ENCODE measurements at regions not wholly inside any gene's neighbourhood (a gene's known extent, or its start where the extent isn't known, plus 50 kb on each side); places are given as distances from the start of the nearest gene placed in this dataset.
"Not testable (repeated sequence)": the region's sequence is repeated elsewhere in the genome, so short reads cannot be mapped to it uniquely, and the experiment has no call there.

DNA sequence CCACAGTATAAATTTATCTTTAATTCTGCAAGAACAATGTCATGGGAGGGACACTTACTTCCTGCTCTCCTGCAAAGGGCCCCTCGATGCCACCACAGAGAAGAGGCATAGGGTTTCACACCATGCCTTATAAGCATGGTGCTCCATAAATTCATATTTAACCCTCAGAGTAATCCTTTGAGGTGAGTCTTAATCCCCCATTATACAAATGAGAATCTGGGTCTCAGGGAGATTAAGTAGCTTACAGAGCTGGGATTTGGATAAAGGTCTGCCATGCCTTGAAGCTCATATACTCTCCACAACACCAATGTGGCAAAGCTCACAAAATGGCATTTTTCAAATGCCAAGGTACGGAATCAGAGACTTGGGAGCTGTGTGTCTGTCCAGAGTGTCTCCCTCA is 268.5 kb upstream of the CCL2 start:
- DNase-seq (ENCODE audit: low read depth in 2 of 3, low spot score in 2 of 3) = no peak

DNA sequence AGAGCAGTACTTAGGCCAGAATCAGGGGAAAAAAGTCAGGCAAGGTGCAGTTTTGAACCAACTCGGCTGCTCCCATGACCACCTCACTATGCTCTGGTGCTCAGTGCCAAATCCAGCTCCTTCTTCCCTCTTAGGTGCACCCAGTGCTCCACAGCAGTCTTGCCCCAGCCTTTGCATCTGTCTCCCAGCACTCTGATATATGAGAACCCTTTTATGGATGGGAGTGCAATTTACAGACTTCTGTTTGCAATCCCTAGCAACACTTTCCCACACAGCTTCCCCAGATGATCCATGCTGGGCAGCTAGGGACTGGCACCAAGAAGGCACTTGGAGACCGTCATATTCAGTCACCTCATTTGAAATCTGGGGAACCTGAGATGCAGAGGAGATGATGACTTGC is 267.9 kb upstream of the CCL2 start:
- DNase-seq (ENCODE audit: low read depth in 2 of 3, low spot score in 2 of 3) = no peak

DNA sequence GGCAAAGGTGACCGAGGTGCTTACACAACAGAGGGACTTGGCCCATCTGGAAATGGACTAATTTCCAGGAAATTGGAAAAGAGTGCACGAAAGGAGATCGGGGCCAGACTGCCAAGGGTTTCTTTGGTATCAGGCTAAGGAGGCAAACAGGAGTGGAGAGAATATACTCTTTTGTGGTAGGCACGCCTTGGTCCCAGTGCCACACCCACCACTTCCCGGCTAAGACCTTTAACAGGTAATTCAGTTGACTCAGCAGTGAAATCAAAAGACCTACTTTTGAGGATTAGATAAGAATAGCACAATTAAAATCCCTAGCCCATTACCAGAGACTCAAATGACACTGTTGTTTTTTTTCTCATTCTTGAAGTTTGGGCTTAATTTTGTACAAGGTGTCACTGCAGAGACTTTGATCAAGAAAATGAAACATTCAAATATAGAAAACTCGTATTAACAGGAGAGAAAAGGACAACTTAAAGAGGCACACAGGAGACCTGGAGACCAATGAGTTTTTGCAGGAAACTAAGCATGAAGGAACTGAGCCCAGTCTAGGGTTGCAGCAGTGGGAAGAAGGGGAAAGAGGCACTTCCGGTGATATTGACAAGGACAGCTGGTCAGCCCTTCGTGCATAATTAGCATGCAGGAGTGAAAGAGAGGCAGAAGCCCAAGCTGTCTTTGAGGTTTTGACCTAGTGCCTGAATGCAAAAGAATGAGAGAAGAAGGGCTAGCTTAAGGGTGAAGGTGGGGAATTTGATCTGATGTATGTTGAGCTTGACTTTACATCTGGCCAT is 265.5 kb upstream of the CCL2 start:
- no peak for DNase-seq (ENCODE audit: low read depth in 2 of 3, low spot score in 2 of 3)

DNA sequence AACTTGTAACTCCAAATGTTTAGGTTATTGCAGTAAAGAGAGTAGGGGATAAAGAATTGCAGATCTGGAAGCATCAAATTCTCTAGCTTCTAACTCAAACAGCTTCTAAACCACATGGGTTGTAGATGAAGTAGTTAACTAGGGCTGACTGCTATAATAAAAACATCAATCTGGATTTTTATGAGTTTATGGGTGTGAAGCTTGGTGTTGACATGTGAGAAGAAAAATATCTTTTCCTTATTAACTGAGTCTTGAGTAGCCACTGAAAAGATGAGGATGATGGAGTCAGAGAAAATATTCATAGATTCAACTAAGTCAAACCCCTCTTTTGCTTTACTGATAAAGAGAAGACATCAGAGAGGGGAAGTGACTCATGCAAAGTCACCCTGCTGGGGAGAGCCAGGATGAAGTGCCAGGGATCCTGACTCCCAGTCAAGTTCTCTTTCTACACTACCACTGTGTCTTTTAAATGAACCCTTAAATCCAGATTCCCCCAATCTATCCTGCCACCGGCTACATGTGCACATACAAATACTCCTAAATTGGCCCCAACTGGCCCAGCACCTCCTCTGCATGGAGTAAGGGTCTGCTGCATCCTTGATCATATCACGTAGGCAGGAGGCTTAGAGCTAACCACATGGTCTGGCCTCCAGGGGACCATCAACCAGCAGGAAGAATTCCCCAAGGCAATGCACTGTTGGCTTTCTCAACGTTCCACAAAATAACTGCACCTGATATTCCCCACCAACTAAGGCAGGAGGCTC is 264.0 kb upstream of the CCL2 start:
- no peak for DNase-seq (ENCODE audit: low read depth in 2 of 3, low spot score in 2 of 3)

DNA sequence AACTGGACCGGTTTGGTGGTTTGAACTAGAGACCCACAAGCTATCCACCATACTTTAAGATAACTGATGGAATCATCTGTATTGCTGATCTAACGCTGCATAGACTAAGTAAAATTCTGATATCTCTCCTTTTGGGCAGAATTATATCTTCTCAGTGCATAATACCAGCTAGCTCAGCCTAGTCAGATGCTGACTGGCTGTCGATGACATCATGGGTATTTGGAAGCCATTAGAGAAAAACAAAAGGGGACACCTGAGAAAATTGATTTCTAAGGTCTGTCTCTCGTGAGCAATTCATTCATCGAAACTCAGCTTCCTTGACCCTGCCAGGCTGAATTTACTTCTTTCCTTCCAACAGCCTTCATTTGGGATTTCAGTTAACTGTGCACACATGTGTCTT is 263.0 kb upstream of the CCL2 start:
- no peak for DNase-seq (ENCODE audit: low read depth in 2 of 3, low spot score in 2 of 3)

DNA sequence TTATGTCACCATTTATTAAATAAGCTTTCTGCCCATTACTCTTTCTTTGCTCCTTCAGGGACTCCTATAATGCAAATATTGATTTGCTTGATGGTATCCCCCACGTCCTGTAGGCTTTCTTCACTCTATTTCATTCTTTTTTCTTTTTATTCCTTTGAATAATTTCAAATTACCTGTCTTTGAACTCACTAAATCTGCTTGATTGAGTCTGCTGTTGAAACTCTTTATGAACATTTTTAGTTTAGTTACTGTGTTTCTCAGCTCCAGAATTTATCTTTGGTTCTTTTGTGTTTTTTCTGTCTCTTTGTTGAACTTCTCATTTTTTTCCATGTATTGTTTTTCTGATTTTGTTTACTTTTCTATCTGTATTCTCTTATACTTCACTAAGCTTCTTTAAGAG is 254.4 kb upstream of the CCL2 start:
- DNase-seq (ENCODE audit: low read depth in 2 of 3, low spot score in 2 of 3) = no peak

DNA sequence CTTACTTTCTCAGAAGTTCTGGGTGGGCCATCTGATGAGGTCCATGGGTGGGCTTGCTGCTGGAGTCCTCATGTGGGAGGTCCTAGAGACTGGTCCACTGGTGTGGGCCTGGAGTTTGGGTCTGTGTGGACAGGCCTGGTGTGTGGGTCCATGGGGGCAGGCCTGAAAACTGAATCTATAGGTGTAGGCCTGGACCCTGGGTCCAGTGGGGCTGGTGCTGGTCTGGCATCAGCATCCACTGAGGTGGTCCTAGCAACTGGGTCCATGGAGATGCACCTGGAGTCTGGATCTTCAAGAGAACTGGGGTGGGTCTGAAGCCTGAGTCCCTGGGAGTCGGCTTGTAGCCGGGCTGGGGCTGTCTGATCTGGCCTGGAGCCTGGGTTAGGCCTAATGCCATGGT is 253.8 kb upstream of the CCL2 start:
- DNase-seq (ENCODE audit: low read depth in 2 of 3, low spot score in 2 of 3) = no peak

DNA sequence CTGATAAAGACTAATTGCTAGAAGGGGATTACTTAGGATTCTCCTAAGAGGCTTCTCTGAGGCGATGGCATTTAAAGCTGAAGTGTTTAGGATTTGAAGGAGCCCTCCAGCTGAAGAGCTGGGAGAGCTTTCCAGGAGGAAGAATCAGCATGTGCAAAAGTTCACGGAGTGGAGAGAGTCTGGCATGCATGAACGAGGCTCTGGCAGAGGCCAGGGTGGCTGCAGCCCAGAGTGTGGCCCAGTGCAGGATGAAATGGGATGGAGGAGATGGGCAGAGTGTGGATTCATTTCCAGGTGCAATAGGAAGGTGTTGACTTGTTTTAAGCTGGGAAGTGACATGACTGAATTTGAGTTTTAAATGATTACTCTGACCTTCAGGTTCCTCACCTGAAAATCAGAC is 249.0 kb upstream of the CCL2 start:
- DNase-seq (ENCODE audit: low read depth in 2 of 3, low spot score in 2 of 3) = no peak

DNA sequence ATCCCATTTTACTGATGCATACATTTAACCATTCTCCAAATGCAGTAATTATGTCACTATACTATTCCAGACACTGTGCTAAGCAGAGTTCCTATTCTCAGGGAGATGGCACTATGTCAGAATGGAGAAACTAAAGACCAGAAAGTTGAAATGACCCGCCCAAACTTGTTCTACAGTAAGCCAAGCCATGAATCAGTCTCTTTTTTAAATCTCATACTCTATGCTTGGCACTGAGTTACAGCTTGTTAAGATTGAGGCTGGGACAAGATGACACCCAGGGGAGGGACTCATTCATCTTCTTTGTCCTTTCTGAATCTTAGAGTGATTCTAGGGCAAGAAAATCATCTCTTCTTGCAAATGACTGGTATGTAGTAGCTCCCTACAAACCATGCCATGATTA is 247.0 kb upstream of the CCL2 start:
- no peak for DNase-seq (ENCODE audit: low read depth in 2 of 3, low spot score in 2 of 3)

DNA sequence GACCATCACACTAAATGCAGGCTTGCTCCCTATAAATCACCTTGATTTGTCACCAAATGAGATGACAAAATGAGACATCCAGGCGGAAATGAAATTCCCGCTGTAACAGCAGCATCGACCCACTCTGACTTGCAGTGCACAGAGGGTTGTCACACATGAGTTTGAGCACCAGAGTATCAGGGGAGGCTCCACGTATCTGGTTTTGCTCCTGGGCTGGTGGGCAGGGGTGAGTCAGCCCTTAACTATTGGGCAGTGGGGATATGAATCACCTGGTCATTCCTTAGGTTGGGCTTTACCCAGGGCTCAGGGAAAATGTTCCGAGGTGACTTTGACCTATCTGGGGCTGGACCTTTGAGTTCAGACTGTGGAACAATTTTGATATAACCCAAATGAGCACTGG is 245.2 kb upstream of the CCL2 start:
- DNase-seq (ENCODE audit: low read depth in 2 of 3, low spot score in 2 of 3) = no peak

DNA sequence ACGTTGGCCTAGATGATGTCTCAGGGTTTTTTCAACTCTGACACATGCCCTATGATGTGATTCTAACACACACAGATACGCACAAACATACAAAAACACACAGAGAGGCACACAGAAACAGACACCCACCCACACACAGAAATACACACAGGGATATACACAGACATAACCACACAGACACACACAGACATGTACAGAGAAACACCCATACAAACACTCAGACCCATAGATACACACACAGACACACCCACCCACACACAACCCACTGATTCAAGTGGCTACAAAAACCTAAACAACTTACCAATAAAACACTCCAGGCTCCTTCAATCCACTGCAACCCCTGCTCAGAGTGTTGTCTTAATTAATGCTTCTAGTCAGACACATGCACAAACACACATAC is 244.6 kb upstream of the CCL2 start:
- no peak for DNase-seq (ENCODE audit: low read depth in 2 of 3, low spot score in 2 of 3)

DNA sequence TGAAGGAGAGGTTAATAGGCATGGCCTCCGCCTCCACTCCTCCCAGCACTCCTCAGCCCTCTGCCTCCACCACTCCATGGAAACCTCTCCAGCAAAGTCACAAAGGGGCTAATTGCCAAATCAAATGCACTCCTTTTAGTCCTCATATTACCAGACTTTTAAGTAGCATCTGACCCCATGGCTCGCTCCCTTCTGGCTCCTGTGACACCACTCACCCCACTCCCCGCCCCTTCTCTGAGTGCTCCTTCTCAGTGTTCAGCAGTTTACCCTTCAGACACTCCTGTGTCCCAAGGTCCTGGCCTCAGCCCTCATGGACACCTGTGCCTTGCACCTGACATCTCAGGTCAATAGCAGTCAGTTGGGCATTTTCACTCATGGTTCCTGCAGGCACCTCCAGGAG is 243.5 kb upstream of the CCL2 start:
- DNase-seq (ENCODE audit: low read depth in 2 of 3, low spot score in 2 of 3) = no peak

DNA sequence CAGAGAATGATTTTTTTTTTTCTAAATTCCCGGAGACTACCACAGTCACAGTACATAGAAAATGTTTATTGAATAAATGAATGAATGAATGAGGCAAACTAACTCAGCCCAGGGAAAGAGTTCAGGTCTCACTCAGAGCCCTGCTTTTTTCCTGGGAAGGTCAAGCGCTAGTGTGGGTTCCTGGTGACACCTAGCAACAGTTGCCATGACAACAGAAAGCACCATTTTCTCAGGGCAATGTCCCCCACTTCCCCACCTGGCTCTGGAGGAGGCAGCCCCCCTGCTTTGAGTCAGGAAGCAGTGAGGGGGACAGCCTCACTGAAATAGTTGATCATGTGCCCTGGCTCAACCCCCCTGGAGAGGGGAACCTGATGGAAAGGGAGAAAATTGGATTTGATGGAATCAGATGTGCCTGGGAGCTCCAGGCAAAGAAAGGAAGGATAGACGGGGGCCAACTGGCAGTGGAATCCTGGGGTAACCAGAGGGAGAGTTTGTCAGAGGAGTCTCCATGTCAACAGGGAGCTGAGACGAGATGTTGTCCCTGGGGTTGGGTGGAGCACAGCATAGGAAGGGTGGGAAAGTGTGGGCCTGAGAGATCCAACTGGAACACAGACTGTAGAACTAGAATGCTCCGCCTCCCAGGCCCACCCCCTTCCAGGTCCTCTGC is 242.2 kb upstream of the CCL2 start:
- DNase-seq (ENCODE audit: low read depth in 2 of 3, low spot score in 2 of 3) = no peak

DNA sequence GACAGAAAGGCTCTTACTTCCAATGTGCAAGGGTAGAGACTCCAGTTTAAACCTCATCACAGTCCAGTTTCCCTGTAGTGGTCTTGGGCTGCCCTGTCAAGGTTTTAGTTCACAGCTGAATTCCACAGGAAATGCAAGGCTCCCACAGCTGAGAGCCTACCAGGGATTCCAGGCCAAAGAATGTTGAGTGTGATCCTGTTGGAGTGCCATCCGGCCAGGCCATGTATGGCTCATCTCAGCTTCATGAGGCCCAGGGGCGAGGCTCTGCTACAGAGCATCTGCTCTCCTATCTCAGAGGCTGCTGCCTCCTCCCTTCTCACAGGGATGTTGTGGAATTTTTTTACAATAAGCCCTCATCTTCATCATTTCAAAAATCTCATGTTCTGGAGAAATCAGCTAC is 239.8 kb upstream of the CCL2 start:
- DNase-seq (ENCODE audit: low read depth in 2 of 3, low spot score in 2 of 3) = no peak

DNA sequence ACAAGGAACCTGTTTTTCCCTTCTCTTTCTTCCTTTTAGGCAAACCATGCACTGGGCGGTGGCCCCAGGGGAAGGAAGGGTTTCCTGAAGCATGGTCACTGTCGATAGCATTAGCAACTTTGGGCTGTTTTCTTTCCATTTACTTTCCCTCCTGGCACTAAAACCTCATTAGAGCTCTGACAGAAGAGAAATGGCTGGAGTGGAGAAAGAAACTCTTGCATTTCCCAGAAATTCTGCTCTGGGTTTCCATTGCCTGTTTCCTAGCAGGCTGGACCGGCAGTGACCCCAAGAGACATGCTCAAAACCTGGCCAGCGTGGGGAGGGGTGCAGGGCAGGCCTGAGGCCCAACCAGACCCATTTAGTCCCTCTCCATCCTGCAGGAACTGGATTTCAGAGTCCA is 230.7 kb upstream of the CCL2 start:
- no peak for DNase-seq (ENCODE audit: low read depth in 2 of 3, low spot score in 2 of 3)

DNA sequence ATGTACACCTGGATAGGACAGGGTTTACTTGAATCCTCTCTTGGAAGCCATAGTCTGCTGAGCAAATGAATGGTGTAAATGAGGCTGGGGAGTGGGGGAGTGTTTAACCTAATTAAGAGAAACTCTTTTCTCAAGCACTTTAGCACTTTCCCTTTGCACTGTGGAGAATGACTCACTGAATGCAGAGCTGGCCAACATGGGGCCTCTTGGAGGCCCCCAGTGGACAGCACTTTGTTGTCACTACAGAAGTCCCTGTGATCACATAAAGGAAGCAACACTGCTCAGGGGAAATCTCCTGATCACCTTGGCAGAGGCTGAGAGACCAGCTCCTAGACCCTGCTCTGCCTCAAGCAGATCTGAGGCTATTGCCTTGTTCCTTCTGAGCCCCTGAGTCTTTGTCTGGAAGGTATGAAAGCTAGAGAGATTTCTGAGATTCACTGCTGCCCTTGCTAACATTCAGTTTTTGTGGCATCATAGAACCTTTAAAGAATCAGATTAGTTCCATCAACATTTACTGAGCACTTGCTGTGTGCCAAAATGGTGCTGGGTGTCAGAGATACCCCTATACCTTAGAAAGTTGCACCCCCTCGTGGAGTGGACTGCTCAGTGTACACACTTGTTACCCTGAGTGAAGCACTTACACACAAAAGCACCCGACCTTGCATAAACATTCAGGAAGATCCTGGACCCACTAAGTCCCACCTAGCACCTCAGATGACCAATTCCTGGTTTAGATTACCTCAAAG is 230.1 kb upstream of the CCL2 start:
- peak in 2 of 3 donors; percentile 13 to 25 for DNase-seq (ENCODE audit: low read depth in 2 of 3, low spot score in 2 of 3)

DNA sequence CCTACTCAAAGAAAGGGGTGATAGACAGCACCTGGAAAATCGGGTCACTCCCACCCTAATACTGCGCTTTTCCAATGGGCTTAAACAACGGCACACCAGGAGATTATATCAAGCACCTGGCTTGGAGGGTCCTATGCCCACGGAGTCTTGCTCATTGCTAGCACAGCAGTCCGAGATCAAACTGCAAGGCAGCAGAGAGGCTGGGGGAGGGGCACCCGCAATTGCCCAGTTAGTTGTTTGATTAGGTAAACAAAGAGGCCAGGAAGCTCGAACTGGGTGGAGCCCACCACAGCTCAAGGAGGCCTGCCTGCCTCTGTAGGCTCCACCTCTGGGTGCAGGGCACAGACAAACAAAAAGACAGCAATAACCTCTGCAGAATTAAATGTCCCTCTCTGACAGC is 224.5 kb upstream of the CCL2 start:
- DNase-seq (ENCODE audit: low read depth in 2 of 3, low spot score in 2 of 3) = not testable (repeated sequence)

DNA sequence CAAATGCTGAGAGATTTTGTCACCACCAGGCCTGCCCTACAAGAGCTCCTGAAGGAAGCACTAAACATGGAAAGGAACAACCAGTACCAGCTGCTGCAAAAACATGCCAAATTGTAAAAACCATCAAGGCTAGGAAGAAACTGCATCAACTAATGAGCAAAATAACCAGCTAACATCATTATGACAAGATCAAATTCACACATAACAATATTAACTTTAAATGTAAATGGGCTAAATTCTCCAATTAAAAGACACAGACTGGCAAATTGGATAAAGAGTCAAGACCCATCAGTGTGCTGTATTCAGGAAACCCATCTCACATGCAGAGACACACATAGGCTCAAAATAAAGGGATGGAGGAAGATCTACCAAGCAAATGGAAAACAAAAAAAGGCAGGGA is 222.8 kb upstream of the CCL2 start:
- DNase-seq (ENCODE audit: low read depth in 2 of 3, low spot score in 2 of 3) = not testable (repeated sequence)

DNA sequence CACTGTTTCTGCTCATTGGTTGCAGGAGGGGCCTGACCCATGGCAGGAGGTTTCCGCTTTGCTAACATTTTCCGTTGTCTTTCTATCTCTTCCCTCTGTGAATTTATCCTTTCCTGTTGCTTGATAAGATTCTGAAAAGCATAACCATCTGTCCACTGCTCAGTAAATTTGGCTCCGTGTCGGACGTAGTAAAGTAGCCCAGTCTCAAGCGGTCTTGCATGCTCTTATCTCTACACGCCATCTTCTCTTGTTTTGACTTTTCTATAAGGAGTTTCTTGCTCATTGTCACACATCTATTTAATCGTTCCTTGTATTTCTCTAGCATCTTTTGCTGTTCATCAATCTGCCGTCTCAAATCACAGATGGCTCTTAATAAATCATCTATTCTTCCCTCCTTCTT is 216.3 kb upstream of the CCL2 start:
- DNase-seq (ENCODE audit: low read depth in 2 of 3, low spot score in 2 of 3) = not testable (repeated sequence)

DNA sequence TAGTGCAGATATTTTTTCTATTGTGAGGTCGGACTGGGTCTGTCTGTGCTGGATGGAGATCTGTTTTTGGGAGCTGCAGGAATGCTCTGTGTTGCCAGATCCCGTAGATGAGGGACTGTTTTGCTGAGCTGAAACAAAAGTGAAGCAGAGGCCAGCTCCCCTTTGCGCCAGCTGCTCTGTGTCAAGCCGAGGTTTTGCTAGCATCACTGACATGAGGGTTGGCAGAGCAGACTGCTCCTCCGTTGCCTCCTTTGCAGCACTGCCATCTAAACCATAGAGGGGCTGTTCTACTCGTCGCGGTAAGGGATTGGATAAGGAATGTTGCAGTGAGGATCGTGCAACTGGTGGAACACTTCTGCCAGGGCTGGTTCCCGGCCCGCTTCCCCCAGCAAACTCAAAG is 215.9 kb upstream of the CCL2 start:
- not testable (repeated sequence) for DNase-seq (ENCODE audit: low read depth in 2 of 3, low spot score in 2 of 3)

Measured in hematopoietic multipotent progenitor cell (in vitro differentiated cells).